Hypothalamus (tissue), 51 donors: ENCODE measurements at regions not wholly inside any gene's neighbourhood (a gene's known extent, or its start where the extent isn't known, plus 50 kb on each side); places are given as distances from the start of the nearest gene placed in this dataset.
"Not testable (repeated sequence)": the region's sequence is repeated elsewhere in the genome, so short reads cannot be mapped to it uniquely, and the experiment has no call there.

Experiments used
- DNase-seq, 51 donors: peaks; one replicate each; lab custom pipeline; 2025; lab: John Stamatoyannopoulos, UW

DNA sequence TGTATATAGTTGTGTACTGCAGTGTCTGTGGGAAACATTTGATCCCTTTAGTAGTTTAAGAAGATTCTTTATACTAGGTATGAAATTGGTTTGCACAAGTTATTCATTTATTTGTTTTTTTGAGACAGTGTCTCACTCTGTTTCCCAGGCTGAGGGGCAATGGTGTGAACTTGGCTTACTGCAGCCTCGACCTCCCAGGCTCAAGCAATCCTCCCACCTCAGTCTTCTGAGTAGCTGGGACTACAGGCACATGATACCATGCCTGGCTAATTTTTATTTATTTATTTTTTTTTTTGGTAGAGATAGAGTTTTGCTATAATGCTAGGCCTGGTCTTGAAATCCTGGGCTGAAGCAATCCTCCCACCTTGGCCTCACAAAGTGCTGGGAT, 209.4 kb downstream of the RASSF9 start:
- DNase-seq, result no peak

DNA sequence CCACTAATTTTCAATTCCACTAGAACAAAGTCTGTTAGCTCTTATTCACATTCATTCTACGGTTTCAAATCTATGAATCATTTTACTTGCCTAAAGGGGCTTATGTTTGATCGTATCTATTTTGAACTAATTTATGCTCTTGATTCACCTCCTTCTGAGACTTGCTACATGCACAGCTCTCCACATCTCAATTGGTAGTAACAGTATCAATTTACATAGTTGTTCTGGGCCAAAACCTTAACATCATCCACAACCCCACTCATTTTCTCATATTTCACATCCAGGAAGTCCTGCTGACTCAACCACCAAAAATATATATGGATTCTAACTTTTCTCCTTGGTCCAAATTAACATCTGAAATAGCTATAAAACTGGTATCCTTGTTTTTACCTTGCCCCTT, 208.6 kb downstream of the RASSF9 start:
- no peak for DNase-seq

DNA sequence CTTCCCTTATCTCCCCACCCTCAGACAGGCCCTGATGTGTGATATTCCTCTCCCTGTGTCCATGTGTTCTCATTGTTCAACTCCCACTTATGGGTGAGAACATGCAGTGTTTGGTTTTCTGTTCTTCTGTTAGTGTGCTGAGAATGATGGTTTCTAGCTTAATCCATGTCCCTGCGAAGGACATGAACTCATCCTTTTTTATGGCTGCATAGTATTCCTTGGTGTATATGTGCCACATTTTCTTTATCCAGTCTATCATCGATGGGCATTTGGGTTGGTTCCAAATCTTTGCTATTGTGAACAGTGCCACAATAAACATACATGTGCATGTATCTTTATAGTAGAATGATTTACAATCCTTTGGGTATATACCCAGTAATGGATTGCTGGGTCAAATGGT, 207.6 kb downstream of the RASSF9 start:
- not testable (repeated sequence) for DNase-seq

- DNase-seq, result no peak
These were observed 205.4 kb downstream of the RASSF9 start for GRCh38 chr12:85630851-85631250.

- DNase-seq, result no peak
These were observed 203.8 kb downstream of the RASSF9 start for GRCh38 chr12:85632390-85632789.

GRCh38 chr12:85633491-85633890, 202.7 kb downstream of the RASSF9 start:
- DNase-seq, result no peak

DNA sequence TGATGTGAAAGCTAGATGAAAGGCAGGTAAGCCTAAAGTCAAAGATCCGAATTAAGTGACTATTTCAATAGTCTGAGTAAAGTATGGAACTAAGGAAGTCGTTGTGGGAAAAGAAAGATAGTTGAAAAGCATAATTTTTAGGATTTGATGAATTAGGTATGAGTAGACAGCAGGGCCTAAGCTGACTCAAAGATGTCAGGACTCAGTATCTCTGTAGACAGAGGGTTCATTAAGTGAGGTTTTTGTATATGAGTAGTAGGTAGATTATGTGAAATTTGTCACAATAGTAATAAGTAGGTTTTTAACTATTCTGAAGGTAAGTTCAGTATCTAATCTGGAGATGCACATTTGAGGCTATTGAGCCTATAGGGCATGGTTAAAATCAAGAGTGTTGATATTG, 196.4 kb downstream of the RASSF9 start:
- DNase-seq, result no peak

DNA sequence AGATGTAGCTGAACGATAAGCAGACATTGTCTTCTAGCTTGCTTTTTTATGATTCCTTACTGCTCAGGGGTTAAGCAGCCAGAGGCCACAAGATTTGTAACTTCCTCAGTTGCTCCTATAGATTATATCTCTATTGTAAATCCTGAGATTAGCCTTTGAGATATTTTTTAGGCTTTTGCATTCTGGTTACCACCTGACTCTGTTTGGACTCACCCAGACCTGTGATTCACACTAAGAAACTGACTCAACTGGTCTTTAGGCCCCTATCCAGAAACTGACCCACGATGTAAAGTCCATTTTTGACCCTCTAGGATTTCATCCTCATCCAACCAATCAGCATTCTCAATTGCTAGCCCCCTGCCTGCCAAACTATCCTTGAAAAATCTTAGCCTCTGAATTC, 194.4 kb downstream of the RASSF9 start:
- no peak for DNase-seq

- no peak for DNase-seq
These were observed 193.9 kb downstream of the RASSF9 start for GRCh38 chr12:85642288-85642687.

- DNase-seq, result no peak
These were observed 193.4 kb downstream of the RASSF9 start for GRCh38 chr12:85642808-85643207.

GRCh38 chr12:85644508-85644907, 191.7 kb downstream of the RASSF9 start:
- DNase-seq, result no peak

GRCh38 chr12:85653731-85654455, 182.3 kb downstream of the RASSF9 start:
- DNase-seq, result no peak

DNA sequence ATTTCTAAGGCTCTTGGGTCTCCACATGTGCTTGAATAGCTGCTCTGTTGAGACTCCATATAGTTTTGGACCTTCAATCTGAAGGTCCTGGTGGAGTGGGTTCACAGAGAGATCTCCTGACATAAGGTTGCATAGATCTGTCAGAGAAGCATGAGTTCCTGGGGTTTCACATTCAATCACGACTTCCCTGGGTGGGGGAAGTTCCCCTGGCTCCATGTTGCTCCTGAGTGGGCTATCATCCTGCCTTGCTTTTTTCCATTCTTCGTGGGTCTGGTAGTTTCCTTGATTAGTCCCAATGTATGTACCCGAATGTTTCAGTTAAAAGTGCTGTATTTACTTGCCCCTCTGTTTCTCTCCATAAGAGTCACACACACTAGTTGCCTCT, 181.8 kb downstream of the RASSF9 start:
- DNase-seq, result no peak

DNA sequence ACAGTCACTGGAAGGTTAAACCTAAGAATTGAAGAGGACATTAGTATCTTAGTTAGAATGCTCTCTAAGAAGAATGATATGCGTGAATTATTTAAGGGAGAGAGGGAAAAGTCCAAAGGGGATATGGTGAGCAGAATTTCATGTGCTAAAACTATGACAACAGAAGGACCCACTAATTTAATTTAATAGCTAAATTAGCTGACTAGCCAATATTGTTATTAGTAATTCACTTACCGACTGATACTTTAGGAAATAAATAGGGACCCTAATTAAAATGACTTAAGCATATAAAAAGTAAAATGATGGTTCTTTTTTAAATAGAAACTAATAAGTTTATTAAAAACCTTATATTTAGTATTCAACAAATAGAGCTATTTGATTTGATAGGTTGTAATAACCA, 179.6 kb downstream of the RASSF9 start:
- DNase-seq, result no peak

GRCh38 chr12:85657251-85657650, 179.0 kb downstream of the RASSF9 start:
- DNase-seq, result no peak

- DNase-seq, result no peak
These were observed 178.2 kb downstream of the RASSF9 start for GRCh38 chr12:85657836-85658630.

GRCh38 chr12:85659754-85660530, 176.3 kb downstream of the RASSF9 start:
- DNase-seq, result no peak

GRCh38 chr12:85661461-85662206, 174.6 kb downstream of the RASSF9 start:
- DNase-seq, result no peak

GRCh38 chr12:85662207-85662602, 174.0 kb downstream of the RASSF9 start:
- DNase-seq, result no peak

DNA sequence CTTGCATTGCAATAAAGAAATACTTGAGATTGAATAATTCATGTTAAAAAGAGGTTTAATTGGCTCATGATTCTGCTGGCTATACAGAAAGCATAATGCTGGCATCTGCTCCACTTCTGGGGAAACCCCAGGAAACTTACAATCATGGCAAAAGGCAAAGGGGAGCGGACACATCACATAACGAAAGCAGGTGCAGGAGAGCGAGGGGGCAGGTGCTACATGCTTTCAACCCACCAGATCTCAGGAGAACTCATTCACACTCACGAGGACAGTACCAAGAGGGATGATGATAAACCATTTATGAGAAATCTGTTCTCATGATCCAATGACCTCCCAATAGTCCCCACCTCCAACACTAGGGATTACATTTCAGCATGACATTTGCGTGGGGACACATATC, 172.6 kb downstream of the RASSF9 start:
- DNase-seq, result no peak

- DNase-seq, result no peak
These were observed 171.8 kb downstream of the RASSF9 start for GRCh38 chr12:85664429-85664828.
